CD14-positive monocyte (primary cell): ENCODE measurements at regions not wholly inside any gene's neighbourhood (a gene's known extent, or its start where the extent isn't known, plus 50 kb on each side); places are given as distances from the start of the nearest gene placed in this dataset.
A peak's percentile ranks its signal among the peaks of the same experiment; 100 is the strongest.

ENCODE experiments used
- DNase-seq, 3 donors: peaks; one replicate each; pipeline ENCODE4 v3.0.0-alpha.2; 2011 to 2022
- H2AFZ ChIP-seq: 2 replicates; pipeline ENCODE4 v1.6.0; 2012; ENCODE audit warnings: mild to moderate bottlenecking, low read depth, low read length, inconsistent platforms; ENCODE audit not compliant: insufficient read depth, poor library complexity, severe bottlenecking
- H3K27ac ChIP-seq, 2 donors: 1 replicate in 1 of 2; 2 replicates in 1 of 2; pipeline ENCODE4 v1.5.1; 2012 to 2013; ENCODE audit warnings: low read length in 2 of 2, control low read depth in 1 of 2, inconsistent platforms in 1 of 2, low read depth in 1 of 2, mild to moderate bottlenecking in 1 of 2
- H3K27me3 ChIP-seq, 2 donors: one replicate each; pipeline versions ENCODE4 v1.6.0 to v1.6.1; 2011 to 2013; ENCODE audit warnings: low read length in 2 of 2; ENCODE audit not compliant: control insufficient read depth in 2 of 2, insufficient read depth in 2 of 2
- H3K36me3 ChIP-seq, 2 donors: replicated peaks in 1 of 2; 1 replicate in 1 of 2; 2 replicates in 1 of 2; pipeline versions ENCODE4 v1.5.1 to v1.6.1; 2012 to 2013; ENCODE audit warnings: low read length in 2 of 2, control low read depth in 1 of 2, inconsistent platforms in 1 of 2, mild to moderate bottlenecking in 1 of 2; ENCODE audit not compliant: insufficient read depth in 2 of 2, control insufficient read depth in 1 of 2
- H3K4me1 ChIP-seq, 2 donors: 1 replicate in 1 of 2; 2 replicates in 1 of 2; pipeline versions ENCODE4 v1.5.1 to v1.6.1; 2012 to 2013; ENCODE audit warnings: low read length in 2 of 2, control low read depth in 1 of 2, inconsistent platforms in 1 of 2, mild to moderate bottlenecking in 1 of 2, moderate library complexity in 1 of 2; ENCODE audit not compliant: insufficient read depth in 2 of 2, control insufficient read depth in 1 of 2
- H3K4me2 ChIP-seq: replicated peaks from 2 replicates; pipeline ENCODE3; 2012; ENCODE audit warnings: low read length, moderate library complexity, mild to moderate bottlenecking; ENCODE audit not compliant: poor library complexity, severe bottlenecking; ENCODE audit errors: extremely low read depth
- H3K4me3 ChIP-seq, 3 experiments: fragments of 200-600 bp in 1 of 3; sonication (generic) in 1 of 3; replicated peaks in 1 of 3; 1 replicate in 2 of 3; 2 replicates in 1 of 3; pipeline ENCODE4 v1.5.1; 2011 to 2013; ENCODE audit warnings: low read length in 3 of 3, mild to moderate bottlenecking in 3 of 3, control low read depth in 2 of 3, low read depth in 2 of 3, inconsistent platforms in 1 of 3, moderate library complexity in 1 of 3
- H3K79me2 ChIP-seq: 2 replicates; pipeline ENCODE4 v1.6.0; 2012; ENCODE audit warnings: mild to moderate bottlenecking, control low read depth, inconsistent platforms, low read length, moderate library complexity; ENCODE audit not compliant: insufficient read depth
- H3K9ac ChIP-seq: 2 replicates; pipeline ENCODE4 v1.6.0; 2017; ENCODE audit warnings: low read length, mild to moderate bottlenecking; ENCODE audit not compliant: insufficient read depth, poor library complexity, severe bottlenecking
- H3K9me3 ChIP-seq, 2 donors: replicated peaks in 1 of 2; 1 replicate in 1 of 2; 2 replicates in 1 of 2; pipeline versions ENCODE4 v1.5.1 to v1.6.1; 2012 to 2013; ENCODE audit warnings: low read length in 2 of 2, control low read depth in 1 of 2; ENCODE audit not compliant: control insufficient read depth in 1 of 2, insufficient read depth in 1 of 2
- H4K20me1 ChIP-seq: 2 replicates; pipeline ENCODE4 v1.6.0; 2012; ENCODE audit warnings: mild to moderate bottlenecking, low read length, control low read depth, moderate library complexity; ENCODE audit not compliant: insufficient read depth
- H3K27ac Mint-ChIP-seq, 7 donors: one replicate each; pipeline ENCODE4 v1.8.0; 2020; ENCODE audit warnings: mild to moderate bottlenecking in 7 of 7, mixed read lengths in 7 of 7, moderate library complexity in 6 of 7, inconsistent platforms in 2 of 7
- H3K27me3 Mint-ChIP-seq, 3 donors: one replicate each; pipeline ENCODE4 v1.8.0; 2021 to 2022; ENCODE audit warnings: low read depth in 3 of 3, mild to moderate bottlenecking in 3 of 3, mixed read lengths in 3 of 3, moderate library complexity in 3 of 3, inconsistent platforms in 1 of 3
- H3K36me3 Mint-ChIP-seq, 2 donors: one replicate each; pipeline ENCODE4 v1.8.0; 2020; ENCODE audit warnings: mixed read lengths in 2 of 2, inconsistent platforms in 1 of 2, mild to moderate bottlenecking in 1 of 2
- H3K4me1 Mint-ChIP-seq: one replicate; pipeline ENCODE4 v1.8.0; 2020; ENCODE audit warnings: mild to moderate bottlenecking, mixed read lengths
- H3K4me3 Mint-ChIP-seq, 2 donors: one replicate each; pipeline ENCODE4 v1.8.0; 2020; ENCODE audit warnings: mild to moderate bottlenecking in 2 of 2, mixed read lengths in 2 of 2, moderate library complexity in 1 of 2
- H3K9me3 Mint-ChIP-seq, 7 donors: one replicate each; pipeline ENCODE4 v1.8.0; 2020 to 2022; ENCODE audit warnings: mixed read lengths in 7 of 7, mild to moderate bottlenecking in 6 of 7, moderate library complexity in 6 of 7, inconsistent platforms in 2 of 7
- CTCF ChIP-seq: fragments of 200-600 bp; IDR thresholded peaks from one replicate; pipeline ENCODE4 v1.8.0; 2022; ENCODE audit warnings: antibody characterized with exemption, mild to moderate bottlenecking
- WGBS: methylation state at CpG from one replicate; pipeline ENCODE4 v1.1.5; 2013; ENCODE audit warnings: missing lambda C conversion rate; ENCODE audit not compliant: insufficient coverage; 5-methylcytosine and 5-hydroxymethylcytosine counted together
- intact Hi-C, 2 donors: fragments of 100-400 bp; cut with micrococcal nuclease; formaldehyde crosslinking; loops; one replicate each; pipeline versions ENCODE4 v1.15.0 to v1.15.1; 2023

- H3K36me3 Mint-ChIP-seq: no peaks in the 10 kb centered on the region
- TF ChIP-seq CTCF: no peak
- intact Hi-C loops: no loop called here
- Histone ChIP-seq H4K20me1 (no peaks in the 10 kb centered on the region), H3K9ac (no peak overlapping the region), H3K36me3 (no peaks in the 10 kb centered on the region), H3K9me3 (no peaks in the 10 kb centered on the region), H3K4me3 (no peak overlapping the region), H3K4me1 (no peaks in the 10 kb centered on the region), H3K79me2 (no peaks in the 10 kb centered on the region), H2AFZ (no peak overlapping the region), H3K4me2 (no peak overlapping the region), H3K27me3 (no peaks in the 10 kb centered on the region), H3K27ac (no peak overlapping the region)
- H3K27ac Mint-ChIP-seq: peak overlapping the region in 1 of 7 donors; percentile 8
- peaks cover 0 to 6% (median 0%) of the 10 kb centered on the region in 7 donors for H3K9me3 Mint-ChIP-seq
- DNase-seq: no peak
- peaks cover 2% of the 10 kb centered on the region for H3K4me1 Mint-ChIP-seq
- no CpG with 5 or more reads among the region's 1 CpG for WGBS
- peaks cover 0 to 3% (median 2%) of the 10 kb centered on the region in 3 donors for H3K27me3 Mint-ChIP-seq
- H3K4me3 Mint-ChIP-seq: no peak overlapping the region
Measured at GRCh38 chr20:40933758-40934157, 94.9 kb upstream of the TOP1 start.

GRCh38 chr20:40938020-40938419 is 90.6 kb upstream of the TOP1 start:
- H3K9me3 ChIP-seq: no peaks in the 10 kb centered on the region
- no peak overlapping the region for H3K27ac Mint-ChIP-seq
- no peaks in the 10 kb centered on the region for H3K36me3 ChIP-seq
- H3K4me3 Mint-ChIP-seq: peak overlapping the region in 1 of 2 donors; percentile 24
- H3K4me1 ChIP-seq: peaks cover 14 to 17% of the 10 kb centered on the region in 2 donors
- peaks cover 15% of the 10 kb centered on the region for H3K4me1 Mint-ChIP-seq
- peaks cover 0 to 3% (median 2%) of the 10 kb centered on the region in 3 donors for H3K27me3 Mint-ChIP-seq
- H3K9me3 Mint-ChIP-seq: peaks cover 0 to 6% (median 0%) of the 10 kb centered on the region in 7 donors
- intact Hi-C loops: no loop called here
- H3K9ac ChIP-seq: no peak overlapping the region
- no peak for DNase-seq
- TF ChIP-seq CTCF: no peak
- no peak overlapping the region for H3K27ac ChIP-seq
- no peak overlapping the region for H2AFZ ChIP-seq
- 100% methylated on average over 1 of the region's 4 CpGs for WGBS
- H3K27me3 ChIP-seq: no peaks in the 10 kb centered on the region
- H3K4me2 ChIP-seq: no peak overlapping the region
- H4K20me1 ChIP-seq: no peaks in the 10 kb centered on the region
- no peak overlapping the region for H3K4me3 ChIP-seq
- H3K36me3 Mint-ChIP-seq: no peaks in the 10 kb centered on the region
- H3K79me2 ChIP-seq: no peaks in the 10 kb centered on the region
